ENCODE measurements at regions not wholly inside any gene's neighbourhood (a gene's known extent, or its start where the extent isn't known, plus 50 kb on each side); places are given as distances from the start of the nearest gene placed in this dataset.

GRCh38 chr12:124490584-124491305, 76.7 kb downstream of the NCOR2 start:
- TF ChIP-seq CTCF (IDR thresholded peaks at IDR 0.05) (no peak), POLR2A (IDR thresholded peaks at IDR 0.05; ENCODE audit: low read depth) (no peak), EP300 (IDR thresholded peaks at IDR 0.05) (no peak), POLR2AphosphoS5 (IDR thresholded peaks at IDR 0.05) (no peak)
